ENCODE measurements at regions not wholly inside any gene's neighbourhood (a gene's known extent, or its start where the extent isn't known, plus 50 kb on each side); places are given as distances from the start of the nearest gene placed in this dataset.

- DNase-seq, result no peak
Measured at GRCh38 chrX:39361736-39362135, 560.5 kb downstream of the MID1IP1 start.

GRCh38 chrX:39367416-39367815 lies 566.2 kb downstream of the MID1IP1 start:
- no peak for DNase-seq

GRCh38 chrX:39372115-39372514 lies 570.9 kb downstream of the MID1IP1 start:
- DNase-seq, result no peak

- no peak for DNase-seq
Measured at GRCh38 chrX:39377157-39377556, 575.9 kb downstream of the MID1IP1 start.

GRCh38 chrX:39377773-39378172 lies 576.5 kb downstream of the MID1IP1 start:
- DNase-seq, result no peak

GRCh38 chrX:39381422-39381821 lies 580.2 kb downstream of the MID1IP1 start:
- DNase-seq, result no peak

GRCh38 chrX:39384996-39385395 lies 583.7 kb downstream of the MID1IP1 start:
- DNase-seq, result no peak

GRCh38 chrX:39388730-39389129 lies 587.5 kb downstream of the MID1IP1 start:
- DNase-seq, result no peak

GRCh38 chrX:39396358-39396995 lies 595.2 kb downstream of the MID1IP1 start:
- no peak for DNase-seq

GRCh38 chrX:39397561-39398199 lies 596.4 kb downstream of the MID1IP1 start:
- no peak for DNase-seq

GRCh38 chrX:39398215-39398962 lies 597.1 kb downstream of the MID1IP1 start:
- DNase-seq, result no peak

GRCh38 chrX:39398963-39399261 lies 597.7 kb downstream of the MID1IP1 start:
- DNase-seq, result no peak

- DNase-seq, result no peak
Measured at GRCh38 chrX:39399387-39399786, 598.1 kb downstream of the MID1IP1 start.

- no peak for DNase-seq
Measured at GRCh38 chrX:39401483-39402110, 600.3 kb downstream of the MID1IP1 start.

- DNase-seq, result no peak
Measured at GRCh38 chrX:39402158-39402557, 600.9 kb downstream of the MID1IP1 start.

GRCh38 chrX:39406799-39407198 lies 605.5 kb downstream of the MID1IP1 start:
- no peak for DNase-seq

GRCh38 chrX:39409246-39409917 lies 608.1 kb downstream of the MID1IP1 start:
- no peak for DNase-seq

GRCh38 chrX:39414290-39414854 lies 613.1 kb downstream of the MID1IP1 start:
- no peak for DNase-seq

- no peak for DNase-seq
Measured at GRCh38 chrX:39416547-39417260, 615.4 kb downstream of the MID1IP1 start.

GRCh38 chrX:39418254-39418704 lies 617.0 kb downstream of the MID1IP1 start:
- DNase-seq, result no peak

GRCh38 chrX:39418731-39419638 lies 617.7 kb downstream of the MID1IP1 start:
- no peak for DNase-seq
